CD4-positive, alpha-beta T cell treated with Interleukin-4 for 1 hour (primary cell): ENCODE measurements at regions not wholly inside any gene's neighbourhood (a gene's known extent, or its start where the extent isn't known, plus 50 kb on each side); places are given as distances from the start of the nearest gene placed in this dataset.
"Not testable (repeated sequence)": the region's sequence is repeated elsewhere in the genome, so short reads cannot be mapped to it uniquely, and the experiment has no call there.

Experiments
- DNase-seq, 2 donors: peaks; one replicate each; pipeline ENCODE4 v3.0.0-alpha.2; 2020 to 2022

DNA sequence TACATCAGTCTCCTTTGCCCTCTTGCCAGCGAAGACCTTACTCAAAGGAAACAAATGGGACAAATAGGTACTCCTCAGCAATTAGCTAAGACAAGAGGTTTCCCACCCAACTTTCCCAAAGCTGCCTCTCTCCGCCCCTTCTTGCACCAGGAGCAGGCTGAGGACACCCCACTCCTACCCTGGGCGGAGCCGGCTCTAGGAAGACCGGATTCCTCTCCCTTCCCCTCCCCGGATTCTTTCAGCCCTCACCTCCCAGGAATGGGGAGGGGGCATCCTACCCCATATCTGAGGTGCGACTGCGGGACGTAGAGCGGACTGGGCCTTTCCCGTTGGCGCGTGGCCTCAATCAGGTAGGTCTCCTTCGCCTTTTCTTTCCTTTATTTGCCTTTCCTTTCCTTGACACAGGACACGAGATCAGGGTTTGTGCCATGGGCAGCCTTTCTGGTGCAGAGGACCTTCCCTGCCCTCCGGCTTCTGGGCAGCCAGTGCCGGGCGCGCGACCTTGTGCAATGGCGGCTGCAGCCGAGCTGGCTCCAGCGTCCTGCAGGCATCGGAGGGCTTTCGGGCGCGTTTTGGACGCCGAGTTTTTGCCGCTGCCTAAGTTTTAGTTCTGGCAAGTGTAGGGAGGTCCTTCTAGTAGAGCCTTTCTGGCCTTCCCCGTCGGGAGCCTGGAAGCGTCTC, 279.9 kb downstream of the PLS3 start:
- DNase-seq, result not testable (repeated sequence)

DNA sequence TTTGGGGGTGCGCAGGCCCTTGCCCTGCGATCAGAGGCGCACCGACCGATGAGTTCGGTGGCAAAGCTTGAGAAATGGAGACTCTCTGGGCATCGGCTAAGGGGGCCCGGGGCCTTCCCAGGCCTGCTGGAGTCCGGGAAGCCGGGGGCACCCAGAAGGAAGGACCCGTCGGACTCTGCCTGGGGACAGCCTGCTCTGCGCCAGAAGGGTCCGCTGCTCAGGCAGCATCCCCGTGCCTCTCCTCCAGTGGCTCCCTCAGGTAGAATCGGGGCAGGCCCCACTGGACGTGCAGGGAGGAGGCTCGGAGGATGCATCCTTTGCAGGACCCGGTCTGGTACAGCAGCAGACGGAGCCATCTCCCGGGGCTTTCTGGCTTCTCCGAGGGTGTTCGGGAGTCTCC, 290.0 kb downstream of the PLS3 start:
- not testable (repeated sequence) for DNase-seq

DNA sequence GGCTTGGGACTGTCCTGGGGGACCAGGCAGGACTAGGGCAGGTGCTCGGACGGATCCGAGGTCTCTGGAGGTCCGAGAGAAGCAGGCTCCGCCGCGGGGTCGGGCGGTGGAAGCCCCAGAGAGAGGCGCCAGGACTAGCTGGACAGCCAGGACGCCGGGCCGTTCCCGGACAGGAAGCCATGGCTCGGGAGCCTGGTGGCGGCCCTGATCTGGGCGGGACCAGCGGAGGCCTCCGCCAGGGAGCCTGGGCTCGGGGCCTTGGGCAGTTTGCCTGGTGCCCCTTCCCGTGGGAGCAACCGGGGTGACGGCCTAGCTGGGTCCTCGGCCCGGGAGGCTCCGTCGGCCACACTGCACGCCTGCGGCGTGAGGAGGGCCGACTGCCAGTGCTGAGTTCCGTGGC, 292.3 kb downstream of the PLS3 start:
- not testable (repeated sequence) for DNase-seq

DNA sequence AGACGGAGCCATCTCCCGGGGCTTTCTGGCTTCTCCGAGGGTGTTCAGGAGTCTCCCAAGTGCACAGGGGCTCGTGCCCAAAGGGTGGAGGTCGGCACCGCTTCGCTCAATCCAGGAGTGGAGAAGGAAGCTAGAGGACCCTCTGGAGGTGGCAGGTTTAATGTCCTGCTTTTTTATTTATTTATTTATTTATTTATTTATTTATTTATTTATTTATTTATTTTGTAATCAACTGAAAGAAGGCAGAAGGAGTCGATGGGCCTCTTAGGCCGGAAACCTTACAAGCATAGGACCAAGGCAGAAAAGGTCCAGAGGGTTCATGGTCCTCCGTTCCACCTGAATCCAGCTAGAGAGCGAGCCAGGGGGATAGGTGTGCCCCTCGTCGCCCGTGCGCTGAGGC, 289.4 kb upstream of the AGTR2 start:
- not testable (repeated sequence) for DNase-seq

DNA sequence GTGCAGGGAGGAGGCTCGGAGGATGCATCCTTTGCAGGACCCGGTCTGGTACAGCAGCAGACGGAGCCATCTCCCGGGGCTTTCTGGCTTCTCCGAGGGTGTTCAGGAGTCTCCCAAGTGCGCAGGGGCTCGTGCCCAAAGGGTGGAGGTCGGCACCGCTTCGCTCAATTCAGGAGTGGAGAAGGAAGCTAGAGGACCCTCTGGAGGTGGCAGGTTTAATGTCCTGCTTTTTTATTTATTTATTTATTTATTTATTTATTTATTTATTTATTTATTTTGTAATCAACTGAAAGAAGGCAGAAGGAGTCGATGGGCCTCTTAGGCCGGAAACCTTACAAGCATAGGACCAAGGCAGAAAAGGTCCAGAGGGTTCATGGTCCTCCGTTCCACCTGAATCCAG, 286.4 kb upstream of the AGTR2 start:
- not testable (repeated sequence) for DNase-seq

DNA sequence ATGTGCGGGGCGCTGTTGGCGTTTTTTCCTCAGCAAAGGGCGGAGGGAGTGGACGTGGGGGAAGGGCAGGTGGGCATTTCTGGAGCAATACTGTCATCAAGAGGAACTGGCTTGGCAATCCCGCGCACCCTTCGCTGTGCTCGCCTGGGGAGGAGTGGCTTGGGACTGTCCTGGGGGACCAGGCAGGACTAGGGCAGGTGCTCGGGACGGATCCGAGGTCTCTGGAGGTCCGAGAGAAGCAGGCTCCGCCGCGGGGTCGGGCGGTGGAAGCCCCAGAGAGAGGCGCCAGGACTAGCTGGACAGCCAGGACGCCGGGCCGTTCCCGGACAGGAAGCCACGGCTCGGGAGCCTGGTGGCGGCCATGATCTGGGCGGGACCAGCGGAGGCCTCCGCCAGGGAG, 282.5 kb upstream of the AGTR2 start:
- peak in 1 of 2 donors; percentile 64 for DNase-seq

DNA sequence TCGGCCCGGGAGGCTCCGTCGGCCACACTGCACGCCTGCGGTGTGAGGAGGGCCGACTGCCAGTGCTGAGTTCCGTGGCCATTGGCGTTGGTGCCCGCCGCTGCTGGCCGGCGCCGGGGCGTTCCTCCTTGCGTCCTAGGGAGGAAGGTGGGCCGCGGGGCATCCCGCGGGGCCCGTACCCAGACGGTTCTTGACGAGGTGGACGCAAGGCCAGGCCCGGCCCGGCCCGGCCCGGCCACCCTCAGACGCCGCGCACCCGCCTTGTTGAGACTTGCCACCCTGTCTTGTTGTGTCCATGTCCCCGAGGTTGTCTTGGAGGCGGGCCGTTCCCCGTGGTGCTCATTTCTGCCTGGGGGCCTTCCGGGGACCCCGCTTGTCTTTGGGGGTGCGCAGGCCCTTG, 282.0 kb upstream of the AGTR2 start:
- DNase-seq, result not testable (repeated sequence)

DNA sequence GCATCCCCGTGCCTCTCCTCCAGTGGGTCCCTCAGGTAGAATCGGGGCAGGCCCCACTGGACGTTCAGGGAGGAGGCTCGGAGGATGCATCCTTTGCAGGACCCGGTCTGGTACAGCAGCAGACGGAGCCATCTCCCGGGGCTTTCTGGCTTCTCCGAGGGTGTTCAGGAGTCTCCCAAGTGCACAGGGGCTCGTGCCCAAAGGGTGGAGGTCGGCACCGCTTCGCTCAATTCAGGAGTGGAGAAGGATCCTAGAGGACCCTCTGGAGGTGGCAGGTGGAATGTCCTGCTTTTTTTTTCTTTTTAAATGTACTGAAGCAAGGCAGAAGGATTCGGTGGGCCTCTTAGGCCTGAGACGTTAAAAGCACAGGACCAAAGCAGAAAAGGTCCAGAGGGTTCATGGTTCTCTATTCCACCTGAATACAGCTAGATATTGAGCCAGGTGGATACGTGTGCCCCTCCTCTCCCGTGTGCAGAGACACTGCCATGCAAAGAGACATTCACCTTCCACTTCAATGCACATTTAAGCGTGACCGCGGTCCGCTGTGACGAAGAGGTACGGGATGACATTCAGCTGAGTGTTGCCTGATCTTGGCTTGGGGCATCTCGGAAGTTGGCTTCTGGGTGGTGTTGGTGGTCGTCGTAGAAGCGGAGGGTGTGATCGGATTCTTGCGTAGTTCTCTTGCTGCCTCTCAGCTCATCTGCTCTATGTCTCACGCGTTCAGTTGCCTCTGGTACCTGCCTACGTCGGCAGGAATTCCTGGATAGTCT, 281.2 kb upstream of the AGTR2 start:
- DNase-seq, result peak in 1 of 2 donors; percentile 11

DNA sequence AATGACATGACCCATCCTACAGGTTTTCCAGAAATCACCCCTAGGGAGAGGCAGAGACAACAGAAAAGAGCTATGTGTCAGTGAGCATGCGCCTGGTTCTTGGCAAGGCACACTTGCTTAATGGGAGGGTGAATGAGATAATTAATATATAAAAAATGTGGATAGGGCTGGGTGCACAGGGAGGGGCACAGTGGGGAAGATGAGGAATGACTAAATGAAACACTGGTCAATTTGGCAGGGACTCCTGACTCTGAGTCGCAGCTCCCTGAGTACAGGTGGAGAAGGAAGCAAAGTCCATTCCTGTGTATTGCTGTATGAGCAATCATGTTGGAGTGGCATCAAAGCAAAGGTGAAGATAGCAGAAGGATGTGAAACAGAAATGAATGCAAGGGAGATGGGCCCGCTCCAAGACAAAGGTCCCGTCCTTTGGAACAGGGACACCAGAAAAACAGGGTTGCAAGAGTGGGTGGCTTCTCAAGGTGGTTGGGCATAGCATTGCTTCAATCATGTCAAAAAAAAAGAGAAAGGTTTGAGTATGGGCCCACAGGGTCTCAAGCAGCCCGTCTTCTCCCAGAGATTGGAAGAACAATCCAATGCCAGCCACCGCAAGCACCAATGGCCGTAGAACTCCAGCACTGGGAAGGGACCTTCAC, 278.4 kb upstream of the AGTR2 start:
- DNase-seq, result no peak

DNA sequence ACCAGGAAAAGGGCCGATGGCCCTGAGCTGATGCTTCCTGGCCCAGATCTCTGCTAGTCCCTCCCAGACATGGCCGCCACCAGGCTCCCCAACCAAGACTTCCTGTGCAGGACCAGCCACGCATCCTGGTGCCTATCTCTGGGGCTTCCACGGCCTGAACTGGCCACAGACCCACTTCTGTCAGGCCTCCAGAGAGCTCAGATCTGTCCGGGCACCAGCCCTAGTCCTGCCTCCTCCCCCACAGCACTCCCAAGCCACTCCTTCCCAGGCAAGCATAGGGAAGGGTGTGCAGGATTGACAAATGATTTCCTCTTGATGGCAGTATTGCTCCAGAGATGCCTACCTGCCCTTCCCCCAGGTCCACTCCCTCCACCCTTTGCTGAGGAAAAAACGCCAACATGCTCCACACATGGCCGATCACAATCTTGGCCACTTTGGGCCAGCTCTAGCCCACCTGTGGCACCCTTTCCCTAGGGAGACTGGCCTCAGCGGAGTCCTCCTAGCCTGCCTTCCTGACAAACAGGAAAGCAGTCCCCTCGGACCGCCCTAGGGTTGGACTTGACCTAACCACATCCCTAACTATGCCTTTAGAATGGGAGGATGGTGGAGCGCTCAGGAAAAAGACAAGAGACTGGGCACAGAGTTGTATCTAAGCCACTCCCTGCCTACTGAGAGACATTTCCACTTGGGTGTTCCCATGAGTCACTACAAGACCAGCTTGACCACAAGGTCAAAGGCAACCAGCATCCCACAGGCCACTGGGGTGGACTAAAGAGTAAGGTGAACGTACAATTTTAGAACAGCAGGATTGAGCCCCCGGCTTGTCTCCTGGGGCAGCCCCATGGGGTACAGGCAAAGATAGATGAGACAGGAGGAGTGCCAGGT, 277.5 kb upstream of the AGTR2 start:
- peak in 1 of 2 donors; percentile 61 for DNase-seq

DNA sequence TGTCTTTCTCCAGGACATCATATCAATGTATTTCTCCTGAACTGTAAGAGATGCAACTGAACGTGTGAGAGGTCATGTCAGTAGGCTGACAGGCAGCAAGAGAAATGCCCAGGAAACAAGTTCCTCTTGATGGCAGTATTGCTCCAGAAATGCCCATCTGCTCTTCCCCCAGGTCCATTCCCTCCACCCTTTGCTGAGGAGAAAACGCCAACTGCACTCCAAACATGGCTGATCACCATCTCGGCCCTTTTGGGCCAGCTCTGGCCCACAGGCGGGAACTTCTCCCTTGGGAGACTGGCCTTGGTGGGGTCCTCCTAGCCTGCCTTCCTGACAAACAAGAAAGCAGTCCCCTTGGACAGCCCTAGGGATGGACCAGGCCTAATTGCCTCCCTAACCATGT, 276.5 kb upstream of the AGTR2 start:
- peak in 1 of 2 donors; percentile 29 for DNase-seq

DNA sequence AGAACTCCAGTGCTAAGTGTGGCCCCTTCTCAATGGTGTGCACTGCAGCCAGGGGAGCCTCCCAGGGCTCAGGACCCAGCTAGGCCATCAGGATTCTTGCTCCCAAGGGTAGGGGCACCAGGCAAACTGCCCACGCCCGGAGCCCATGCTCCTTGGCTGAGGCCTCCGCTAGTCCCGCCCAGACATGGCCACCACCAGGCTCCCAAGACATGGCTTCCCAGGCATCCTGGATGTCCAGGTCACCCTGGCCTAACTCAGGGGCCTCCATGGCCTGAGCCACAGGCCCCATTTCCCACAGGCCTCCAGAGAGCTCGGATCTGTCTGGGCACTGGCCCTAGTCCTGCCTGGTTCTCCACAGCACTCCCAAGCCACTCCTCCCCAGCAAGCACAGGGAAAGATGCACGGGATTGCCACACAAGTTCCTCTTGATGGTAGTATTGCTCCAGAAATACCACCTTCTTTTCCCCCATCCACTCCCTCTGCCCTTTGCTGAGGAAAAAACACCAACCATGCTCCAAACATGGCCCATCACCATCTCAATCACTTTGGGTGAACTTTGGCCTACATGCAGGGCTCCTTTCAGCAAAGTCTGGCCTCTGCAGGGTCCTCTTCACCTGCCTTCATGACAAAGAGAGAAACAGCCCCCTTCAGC, 274.7 kb upstream of the AGTR2 start:
- DNase-seq, result no peak

DNA sequence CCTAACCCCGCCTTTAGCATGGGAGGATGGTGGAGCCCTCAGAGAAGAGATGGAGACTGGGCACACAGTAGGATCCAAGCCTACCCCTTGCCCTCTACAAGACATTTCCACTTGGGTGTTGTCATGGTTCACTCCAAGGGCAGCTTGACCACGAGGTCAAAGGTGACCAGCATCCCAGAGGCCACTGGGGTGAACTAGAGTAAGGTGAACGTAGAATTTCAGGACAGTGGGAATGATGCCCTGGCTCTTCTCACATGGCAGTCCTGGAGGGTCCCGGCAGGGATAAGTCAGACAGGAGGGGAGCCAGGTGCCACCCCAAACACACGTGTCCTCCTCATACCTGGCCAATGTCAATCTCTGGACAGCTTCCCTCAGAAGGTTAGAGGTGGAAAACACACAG, 274.2 kb upstream of the AGTR2 start:
- no peak for DNase-seq

DNA sequence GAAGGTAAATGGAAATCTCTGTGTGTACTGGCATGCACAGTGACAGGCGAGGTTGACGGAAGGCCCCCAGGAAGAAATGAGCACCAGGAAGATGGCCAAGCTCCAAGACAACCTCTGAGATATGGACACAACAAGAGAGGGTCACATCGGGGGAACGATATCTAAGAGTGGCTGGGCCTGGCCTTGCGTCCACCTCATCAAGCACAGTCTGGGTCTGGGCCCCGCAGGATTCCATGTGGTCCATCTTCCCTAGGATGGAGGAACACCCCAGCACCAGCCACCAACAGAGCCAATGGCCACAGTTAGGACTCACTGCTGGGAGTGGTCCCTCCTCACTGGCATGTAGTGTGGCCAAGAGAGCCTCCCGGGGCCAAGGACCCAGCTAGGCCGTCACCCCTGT, 272.6 kb upstream of the AGTR2 start:
- no peak for DNase-seq

DNA sequence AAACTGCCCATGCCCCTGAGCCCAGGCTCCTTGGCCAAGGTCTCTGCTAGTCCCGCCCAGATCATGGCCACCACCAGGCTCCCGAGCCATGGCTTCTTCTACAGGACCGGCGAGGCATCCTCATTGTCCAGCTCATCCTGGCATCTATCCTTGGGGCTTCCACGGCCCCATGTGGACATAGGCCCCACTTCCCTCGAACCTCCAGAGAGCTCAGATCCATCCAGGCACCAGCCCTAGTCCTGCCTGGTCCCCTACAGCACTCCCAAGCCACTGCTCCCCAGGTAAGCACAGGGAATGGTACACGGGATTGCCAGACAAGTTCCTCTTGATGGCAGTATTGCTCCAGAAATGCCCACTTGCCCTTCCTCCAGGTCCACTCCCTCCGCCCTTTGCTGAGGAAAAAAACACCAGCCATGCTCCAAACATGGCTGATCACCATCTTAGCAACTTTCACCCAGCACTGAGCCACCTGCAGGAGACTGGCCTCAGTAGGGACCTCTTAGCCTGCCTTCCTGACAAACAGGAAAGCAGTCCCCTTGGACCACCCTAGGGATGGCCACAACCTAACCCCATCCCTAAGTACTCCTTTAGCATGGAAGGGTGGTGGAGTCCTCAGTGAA, 272.1 kb upstream of the AGTR2 start:
- DNase-seq, result peak in 1 of 2 donors; percentile 81

DNA sequence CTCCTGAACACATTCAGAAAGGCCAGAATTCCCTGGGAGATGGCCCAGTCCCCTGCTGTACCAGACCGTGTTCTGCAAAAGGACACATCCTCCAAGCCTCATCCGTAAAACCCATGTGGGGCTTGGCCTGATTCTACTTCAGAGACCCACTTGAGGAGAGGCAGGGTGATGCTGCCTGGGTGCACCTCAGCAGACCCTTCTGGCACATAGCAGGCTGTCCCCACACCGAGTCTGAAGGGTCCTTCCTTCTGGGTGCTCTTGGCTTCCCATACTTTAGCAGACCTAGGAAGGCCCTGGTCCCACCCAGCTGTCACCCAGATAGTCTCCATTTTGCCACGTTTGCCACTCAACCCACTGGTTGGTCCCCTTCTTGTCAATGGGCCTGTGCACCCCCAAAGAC, 270.1 kb upstream of the AGTR2 start:
- no peak for DNase-seq

DNA sequence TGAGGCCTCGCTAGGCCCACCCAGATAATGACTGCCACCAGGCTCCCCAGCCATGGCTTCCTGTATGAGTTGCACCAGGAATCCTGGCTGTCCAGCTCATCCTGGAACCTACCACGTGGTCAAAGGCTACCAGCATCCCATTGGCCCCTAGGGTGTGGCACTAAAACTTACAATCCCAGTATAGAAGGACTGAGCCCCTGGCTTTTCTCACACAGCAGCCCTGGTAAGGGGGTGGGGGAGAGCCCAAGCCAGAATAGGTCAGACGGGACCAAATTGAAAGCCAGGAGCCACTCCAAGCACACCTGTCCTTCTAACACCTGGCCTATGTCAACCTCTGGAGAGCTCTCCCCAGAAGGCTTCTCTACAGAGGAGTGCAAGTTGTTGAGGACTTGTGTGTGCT, 269.3 kb upstream of the AGTR2 start:
- no peak for DNase-seq

DNA sequence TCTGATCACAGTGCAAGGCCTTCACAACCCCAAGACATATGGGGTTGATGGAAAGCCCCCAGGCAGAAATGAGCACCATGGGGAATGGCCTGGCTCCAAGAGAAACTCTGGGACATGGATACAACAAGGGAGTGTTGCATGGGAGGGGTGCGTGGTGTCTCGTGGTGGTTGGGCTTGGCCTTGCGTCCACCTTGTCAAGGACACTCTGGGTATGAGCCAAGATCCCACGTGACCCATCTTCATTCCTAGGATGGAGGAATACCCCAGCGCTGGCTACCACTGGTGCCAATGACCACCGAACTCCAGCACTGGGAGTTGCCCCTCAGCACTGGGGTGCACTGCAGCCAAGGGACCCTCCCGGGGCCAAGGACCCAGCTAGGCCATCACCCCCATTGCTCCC, 267.5 kb upstream of the AGTR2 start:
- no peak for DNase-seq

DNA sequence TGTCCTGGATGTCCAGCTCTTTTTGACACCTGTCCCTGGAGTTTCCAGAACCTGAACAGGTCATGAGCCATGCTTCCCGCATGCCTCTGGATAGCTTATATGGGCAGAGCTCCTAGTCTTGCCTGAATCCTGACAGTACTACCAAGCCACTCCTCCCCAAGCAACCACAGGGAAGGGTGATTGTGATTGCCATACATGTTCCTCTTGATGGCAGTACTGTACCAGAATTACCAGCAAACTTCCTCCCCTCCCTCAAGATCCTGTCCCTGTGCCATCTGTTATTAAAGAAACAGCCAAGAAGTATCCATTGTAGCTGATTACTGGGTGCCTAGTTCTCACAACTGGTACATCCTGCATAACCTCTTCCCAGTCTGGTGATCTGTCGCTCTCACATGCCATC, 264.3 kb upstream of the AGTR2 start:
- no peak for DNase-seq

DNA sequence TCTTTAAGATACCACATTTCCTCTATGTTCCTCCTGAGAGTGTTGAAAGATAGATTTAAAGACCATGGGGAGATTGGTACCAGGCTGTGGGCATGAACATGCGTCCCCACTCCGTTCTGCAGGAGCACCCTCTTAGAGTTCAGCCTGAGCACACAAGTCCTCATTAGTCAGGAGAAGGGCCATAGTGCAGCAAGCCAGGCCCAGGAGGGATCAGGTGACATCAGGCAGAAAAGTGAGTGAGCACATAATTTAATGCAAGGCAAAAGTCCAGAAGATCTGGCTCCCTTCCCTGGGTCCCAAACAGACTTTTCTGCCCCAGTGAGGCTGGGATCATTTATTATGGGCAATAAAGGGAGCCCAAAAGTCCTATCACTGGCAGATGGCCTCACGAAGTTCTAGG, 263.7 kb upstream of the AGTR2 start:
- no peak for DNase-seq

DNA sequence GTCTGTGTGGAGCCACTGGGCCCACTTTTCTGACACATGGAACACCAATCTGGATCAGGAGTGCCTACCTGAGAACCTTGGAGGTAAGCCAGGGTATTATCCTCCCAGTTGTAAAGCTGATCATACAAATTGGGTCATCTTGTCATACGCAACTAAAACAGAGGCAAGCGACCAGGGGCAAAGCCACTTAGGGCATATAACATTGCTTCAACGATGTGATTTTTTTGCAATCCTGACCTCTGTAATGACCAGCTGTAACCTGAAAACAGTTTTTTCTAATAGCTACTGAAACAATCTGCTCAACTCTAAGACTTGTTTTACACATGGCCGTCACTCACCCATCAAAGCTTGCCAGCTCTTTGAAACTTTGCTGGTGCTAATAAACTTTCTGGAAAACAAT, 261.5 kb upstream of the AGTR2 start:
- DNase-seq, result no peak

DNA sequence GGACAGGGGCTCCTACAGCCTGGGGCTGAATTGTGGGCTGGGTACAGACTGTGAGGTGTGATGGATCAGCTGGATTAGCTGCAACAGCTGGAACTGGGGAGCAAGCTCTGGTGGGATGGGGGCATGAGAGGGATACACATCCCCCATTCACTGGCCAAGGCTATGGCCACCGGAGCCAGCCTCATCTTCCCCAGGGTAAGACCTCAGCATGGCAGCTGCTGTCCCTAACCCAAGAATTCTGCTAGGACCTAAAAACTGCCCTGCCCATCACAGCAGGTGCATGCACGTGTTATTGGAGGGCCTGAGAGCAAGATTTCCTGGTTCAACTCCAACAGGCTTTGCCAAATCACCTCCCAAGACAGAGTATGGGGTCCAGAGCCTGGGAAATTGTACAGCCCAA, 258.6 kb upstream of the AGTR2 start:
- no peak for DNase-seq
